K562 (cell line): ENCODE measurements at regions not wholly inside any gene's neighbourhood (a gene's known extent, or its start where the extent isn't known, plus 50 kb on each side); places are given as distances from the start of the nearest gene placed in this dataset.

Experiments
- CBX1 ChIP-seq: sonication (generic); IDR thresholded peaks from 2 replicates; pipeline ENCODE4 v1.6.1; 2016; ENCODE audit warnings: antibody characterized with exemption, low read depth, mild to moderate bottlenecking
- CC2D1A ChIP-seq: fragments of 450-650 bp; IDR thresholded peaks from 2 replicates; pipeline ENCODE4 v1.6.1; 2017; ENCODE audit warnings: mild to moderate bottlenecking
- HSF4 ChIP-seq: fragments of 250-450 bp; sonication (Bioruptor Pico); IDR thresholded peaks from 2 replicates; pipeline ENCODE4 v2.1.2; 2022; ENCODE audit warnings: mild to moderate bottlenecking, moderate library complexity, borderline replicate concordance
- MTF1 ChIP-seq: fragments of 250-450 bp; sonication (Bioruptor Pico); IDR thresholded peaks from 2 replicates; pipeline ENCODE4 v1.9.0; 2021; ENCODE audit warnings: moderate library complexity, mild to moderate bottlenecking, inconsistent platforms, borderline replicate concordance
- NELFE ChIP-seq: IDR thresholded peaks from 2 replicates; pipeline ENCODE4 v1.6.1; 2011; ENCODE audit warnings: mild to moderate bottlenecking; ENCODE audit not compliant: insufficient read depth, insufficient read length
- SMAD3 ChIP-seq: fragments of 450-650 bp; formaldehyde crosslinking; conservative IDR thresholded peaks from 2 replicates; pipeline ENCODE4 v1.4.0; 2020; ENCODE audit warnings: mild to moderate bottlenecking
- ZNF408 ChIP-seq: fragments of 250-450 bp; sonication (Bioruptor Pico); IDR thresholded peaks from 2 replicates; pipeline ENCODE4 v1.4.0; 2020; ENCODE audit warnings: low read depth, mild to moderate bottlenecking, moderate library complexity
- ZNF830 ChIP-seq: fragments of 250-450 bp; sonication (Bioruptor Pico); IDR thresholded peaks from 2 replicates; pipeline ENCODE4 v1.5.0; 2021; ENCODE audit warnings: mild to moderate bottlenecking
- TF ChIP-seq, protein P1 (sequence below), 2 experiments: fragments of 200-800 bp in 1 of 2; sonication (Bioruptor generic) in 1 of 2; sonication (generic) in 1 of 2; formaldehyde crosslinking in 1 of 2; IDR thresholded peaks in 1 of 2; conservative IDR thresholded peaks in 1 of 2; 2 replicates each; pipeline versions ENCODE4 v1.5.0 to v1.6.1; 2016 to 2020; ENCODE audit warnings: missing compliant biosample characterization in 1 of 2, missing genetic modification characterization in 1 of 2, missing genetic modification reagents in 1 of 2
- TF ChIP-seq, protein P2 (sequence below): fragments of 450-650 bp; IDR thresholded peaks from 2 replicates; pipeline ENCODE4 v1.6.1; 2017; ENCODE audit warnings: antibody characterized with exemption, mild to moderate bottlenecking
- TF ChIP-seq, protein P3 (sequence below), 2 experiments: IDR thresholded peaks; 2 replicates each; pipeline ENCODE4 v1.6.1; 2012; ENCODE audit warnings: improper control_type of control experiment in 2 of 2, low read depth in 2 of 2, low read length in 2 of 2, borderline replicate concordance in 1 of 2
- TF ChIP-seq, protein P4 (sequence below), 2 experiments: fragments of 450-650 bp in 1 of 2; sonication (generic) in 1 of 2; formaldehyde crosslinking; conservative IDR thresholded peaks; 2 replicates each; pipeline versions ENCODE4 v1.4.0 to v1.8.1; 2020 to 2022; ENCODE audit warnings: mild to moderate bottlenecking in 1 of 2, missing genetic modification reagents in 1 of 2
- TF ChIP-seq, protein P5 (sequence below), 2 experiments: IDR thresholded peaks; 2 replicates each; pipeline ENCODE4 v1.6.1; 2011; ENCODE audit warnings: borderline replicate concordance in 1 of 2, control low read depth in 1 of 2, low read depth in 1 of 2, low read length in 1 of 2, mild to moderate bottlenecking in 1 of 2, mixed read lengths in 1 of 2, moderate library complexity in 1 of 2; ENCODE audit not compliant: insufficient read depth in 1 of 2, insufficient read length in 1 of 2, poor library complexity in 1 of 2, severe bottlenecking in 1 of 2; ENCODE audit errors: extremely low read depth in 1 of 2

DNA sequence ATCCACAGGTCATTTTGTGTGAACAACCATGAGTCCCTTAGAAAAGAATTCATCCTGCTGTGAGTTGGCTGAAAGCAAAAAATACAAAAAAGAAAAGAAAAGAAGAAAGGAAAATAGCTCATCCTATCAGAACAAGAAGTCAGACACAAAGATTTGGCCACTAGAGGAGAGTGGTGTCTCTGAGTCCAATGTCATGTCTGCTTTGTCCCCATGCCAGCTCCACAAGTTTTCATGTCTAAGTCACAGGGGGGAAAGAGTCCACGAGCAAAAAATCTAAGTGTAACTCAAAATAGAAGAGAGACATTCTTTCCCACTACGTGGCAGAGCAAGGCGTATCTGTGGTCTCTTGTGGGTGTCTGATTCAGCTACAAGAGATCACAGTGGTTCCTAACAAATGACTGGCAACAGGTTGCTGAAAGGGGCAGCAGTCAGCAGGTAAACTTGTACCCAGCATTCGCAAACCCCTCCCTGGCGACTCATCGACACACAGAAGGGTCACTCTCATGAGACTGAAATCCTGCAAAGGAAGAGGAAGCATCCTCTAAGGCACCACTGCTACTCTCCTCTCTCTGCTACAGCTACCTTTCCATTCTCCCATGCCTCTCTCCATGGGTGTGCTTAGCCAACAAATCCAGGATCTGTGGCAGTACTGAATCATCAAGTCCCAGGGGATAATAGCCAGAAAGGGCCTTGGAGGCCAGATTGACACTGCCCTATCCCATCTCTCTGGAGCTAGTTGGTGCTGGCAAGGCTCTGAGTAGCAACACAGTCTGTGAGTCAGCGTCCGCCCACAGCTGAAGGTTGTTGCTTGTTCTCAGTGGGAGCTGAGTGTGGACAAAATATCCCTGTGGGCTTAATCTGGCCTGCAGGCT, 123.0 kb upstream of the SLC39A10 start (continued):
- TF ChIP-seq, protein P1, sequence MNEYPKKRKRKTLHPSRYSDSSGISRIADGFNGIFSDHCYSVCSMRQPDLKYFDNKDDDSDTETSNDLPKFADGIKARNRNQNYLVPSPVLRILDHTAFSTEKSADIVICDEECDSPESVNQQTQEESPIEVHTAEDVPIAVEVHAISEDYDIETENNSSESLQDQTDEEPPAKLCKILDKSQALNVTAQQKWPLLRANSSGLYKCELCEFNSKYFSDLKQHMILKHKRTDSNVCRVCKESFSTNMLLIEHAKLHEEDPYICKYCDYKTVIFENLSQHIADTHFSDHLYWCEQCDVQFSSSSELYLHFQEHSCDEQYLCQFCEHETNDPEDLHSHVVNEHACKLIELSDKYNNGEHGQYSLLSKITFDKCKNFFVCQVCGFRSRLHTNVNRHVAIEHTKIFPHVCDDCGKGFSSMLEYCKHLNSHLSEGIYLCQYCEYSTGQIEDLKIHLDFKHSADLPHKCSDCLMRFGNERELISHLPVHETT (CRISPR knock-in tag; conservative IDR thresholded peaks at IDR 0.05 in 1 of 2, IDR thresholded peaks at IDR 0.05 in 1 of 2), result no peak
- TF ChIP-seq ZNF830 (no peak), ZNF408 (no peak), CBX1 (no peak), MTF1 (CRISPR knock-in tag) (no peak), SMAD3 (CRISPR knock-in tag) (no peak), CC2D1A (no peak), NELFE (no peak), HSF4 (CRISPR knock-in tag) (no peak)
- TF ChIP-seq, protein P2, sequence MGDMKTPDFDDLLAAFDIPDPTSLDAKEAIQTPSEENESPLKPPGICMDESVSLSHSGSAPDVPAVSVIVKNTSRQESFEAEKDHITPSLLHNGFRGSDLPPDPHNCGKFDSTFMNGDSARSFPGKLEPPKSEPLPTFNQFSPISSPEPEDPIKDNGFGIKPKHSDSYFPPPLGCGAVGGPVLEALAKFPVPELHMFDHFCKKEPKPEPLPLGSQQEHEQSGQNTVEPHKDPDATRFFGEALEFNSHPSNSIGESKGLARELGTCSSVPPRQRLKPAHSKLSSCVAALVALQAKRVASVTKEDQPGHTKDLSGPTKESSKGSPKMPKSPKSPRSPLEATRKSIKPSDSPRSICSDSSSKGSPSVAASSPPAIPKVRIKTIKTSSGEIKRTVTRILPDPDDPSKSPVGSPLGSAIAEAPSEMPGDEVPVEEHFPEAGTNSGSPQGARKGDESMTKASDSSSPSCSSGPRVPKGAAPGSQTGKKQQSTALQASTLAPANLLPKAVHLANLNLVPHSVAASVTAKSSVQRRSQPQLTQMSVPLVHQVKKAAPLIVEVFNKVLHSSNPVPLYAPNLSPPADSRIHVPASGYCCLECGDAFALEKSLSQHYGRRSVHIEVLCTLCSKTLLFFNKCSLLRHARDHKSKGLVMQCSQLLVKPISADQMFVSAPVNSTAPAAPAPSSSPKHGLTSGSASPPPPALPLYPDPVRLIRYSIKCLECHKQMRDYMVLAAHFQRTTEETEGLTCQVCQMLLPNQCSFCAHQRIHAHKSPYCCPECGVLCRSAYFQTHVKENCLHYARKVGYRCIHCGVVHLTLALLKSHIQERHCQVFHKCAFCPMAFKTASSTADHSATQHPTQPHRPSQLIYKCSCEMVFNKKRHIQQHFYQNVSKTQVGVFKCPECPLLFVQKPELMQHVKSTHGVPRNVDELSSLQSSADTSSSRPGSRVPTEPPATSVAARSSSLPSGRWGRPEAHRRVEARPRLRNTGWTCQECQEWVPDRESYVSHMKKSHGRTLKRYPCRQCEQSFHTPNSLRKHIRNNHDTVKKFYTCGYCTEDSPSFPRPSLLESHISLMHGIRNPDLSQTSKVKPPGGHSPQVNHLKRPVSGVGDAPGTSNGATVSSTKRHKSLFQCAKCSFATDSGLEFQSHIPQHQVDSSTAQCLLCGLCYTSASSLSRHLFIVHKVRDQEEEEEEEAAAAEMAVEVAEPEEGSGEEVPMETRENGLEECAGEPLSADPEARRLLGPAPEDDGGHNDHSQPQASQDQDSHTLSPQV, result 0 out of 2 replicates have a peak, but pooled peaks have one; percentile 38
- TF ChIP-seq, protein P3, sequence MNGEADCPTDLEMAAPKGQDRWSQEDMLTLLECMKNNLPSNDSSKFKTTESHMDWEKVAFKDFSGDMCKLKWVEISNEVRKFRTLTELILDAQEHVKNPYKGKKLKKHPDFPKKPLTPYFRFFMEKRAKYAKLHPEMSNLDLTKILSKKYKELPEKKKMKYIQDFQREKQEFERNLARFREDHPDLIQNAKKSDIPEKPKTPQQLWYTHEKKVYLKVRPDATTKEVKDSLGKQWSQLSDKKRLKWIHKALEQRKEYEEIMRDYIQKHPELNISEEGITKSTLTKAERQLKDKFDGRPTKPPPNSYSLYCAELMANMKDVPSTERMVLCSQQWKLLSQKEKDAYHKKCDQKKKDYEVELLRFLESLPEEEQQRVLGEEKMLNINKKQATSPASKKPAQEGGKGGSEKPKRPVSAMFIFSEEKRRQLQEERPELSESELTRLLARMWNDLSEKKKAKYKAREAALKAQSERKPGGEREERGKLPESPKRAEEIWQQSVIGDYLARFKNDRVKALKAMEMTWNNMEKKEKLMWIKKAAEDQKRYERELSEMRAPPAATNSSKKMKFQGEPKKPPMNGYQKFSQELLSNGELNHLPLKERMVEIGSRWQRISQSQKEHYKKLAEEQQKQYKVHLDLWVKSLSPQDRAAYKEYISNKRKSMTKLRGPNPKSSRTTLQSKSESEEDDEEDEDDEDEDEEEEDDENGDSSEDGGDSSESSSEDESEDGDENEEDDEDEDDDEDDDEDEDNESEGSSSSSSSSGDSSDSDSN (IDR thresholded peaks at IDR 0.05; ENCODE audit: borderline replicate concordance in 1 of 2, low read depth in 2 of 2, low read length in 2 of 2), result no peak
- TF ChIP-seq, protein P4, sequence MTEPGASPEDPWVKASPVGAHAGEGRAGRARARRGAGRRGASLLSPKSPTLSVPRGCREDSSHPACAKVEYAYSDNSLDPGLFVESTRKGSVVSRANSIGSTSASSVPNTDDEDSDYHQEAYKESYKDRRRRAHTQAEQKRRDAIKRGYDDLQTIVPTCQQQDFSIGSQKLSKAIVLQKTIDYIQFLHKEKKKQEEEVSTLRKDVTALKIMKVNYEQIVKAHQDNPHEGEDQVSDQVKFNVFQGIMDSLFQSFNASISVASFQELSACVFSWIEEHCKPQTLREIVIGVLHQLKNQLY (CRISPR knock-in tag; conservative IDR thresholded peaks at IDR 0.05), result no peak
- TF ChIP-seq, protein P5, sequence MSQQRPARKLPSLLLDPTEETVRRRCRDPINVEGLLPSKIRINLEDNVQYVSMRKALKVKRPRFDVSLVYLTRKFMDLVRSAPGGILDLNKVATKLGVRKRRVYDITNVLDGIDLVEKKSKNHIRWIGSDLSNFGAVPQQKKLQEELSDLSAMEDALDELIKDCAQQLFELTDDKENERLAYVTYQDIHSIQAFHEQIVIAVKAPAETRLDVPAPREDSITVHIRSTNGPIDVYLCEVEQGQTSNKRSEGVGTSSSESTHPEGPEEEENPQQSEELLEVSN (IDR thresholded peaks at IDR 0.05; ENCODE audit: borderline replicate concordance in 1 of 2, extremely low read depth in 1 of 2, insufficient read depth in 1 of 2, insufficient read length in 1 of 2, low read depth in 1 of 2, low read length in 1 of 2, poor library complexity in 1 of 2, severe bottlenecking in 1 of 2), result no peak
